SK-N-SH (cell line): ENCODE measurements at regions not wholly inside any gene's neighbourhood (a gene's known extent, or its start where the extent isn't known, plus 50 kb on each side); places are given as distances from the start of the nearest gene placed in this dataset.

Experiments used
- CTCF ChIA-PET: fragments of 300-600, 350-600 bp; formaldehyde crosslinking; extraction: SDS; loops from one replicate; lab custom pipeline; 2021; lab: Yijun Ruan, JAX
- POLR2A ChIA-PET: fragments of 350-600 bp; sonication (Branson Sonifier 250); formaldehyde crosslinking; extraction: SDS; loops from one replicate; lab custom pipeline; 2020; ENCODE audit warnings: antibody characterized with exemption, inconsistent platforms; lab: Yijun Ruan, JAX
- DNase-seq: peaks from one replicate; pipeline ENCODE4 v3.0.0; 2012
- H2AFZ ChIP-seq: fragments of 200-600 bp; sonication (generic); 2 replicates; pipeline ENCODE4 v1.8.1; 2016; ENCODE audit warnings: antibody characterized with exemption, mild to moderate bottlenecking, low read depth
- H3F3A ChIP-seq: fragments of 200-600 bp; sonication (generic); replicated peaks from 2 replicates; pipeline ENCODE3; 2016; ENCODE audit warnings: antibody characterized with exemption, mild to moderate bottlenecking; ENCODE audit not compliant: insufficient read depth
- H3K27ac ChIP-seq, 2 experiments: fragments of 200-500 bp in 1 of 2; fragments of 200-600 bp in 1 of 2; sonication (Bioruptor generic) in 1 of 2; sonication (generic), shearing (Covaris generic) in 1 of 2; 2 replicates each; pipeline versions ENCODE4 v1.5.1 to v1.6.1; 2014 to 2016; ENCODE audit warnings: low read depth in 2 of 2, inconsistent platforms in 1 of 2, low read length in 1 of 2, mild to moderate bottlenecking in 1 of 2, mixed read lengths in 1 of 2
- H3K27me3 ChIP-seq: fragments of 200-600 bp; sonication (generic), shearing (Covaris generic); 2 replicates; pipeline ENCODE4 v1.6.1; 2016; ENCODE audit warnings: mixed run types; ENCODE audit not compliant: insufficient read depth
- H3K36me3 ChIP-seq, 2 experiments: fragments of 200-500 bp in 1 of 2; fragments of 200-600 bp in 1 of 2; sonication (Bioruptor generic) in 1 of 2; sonication (generic) in 1 of 2; replicated peaks in 1 of 2; 2 replicates each; pipeline versions ENCODE3 to v1.5.1; 2014 to 2016; ENCODE audit warnings: low read length in 1 of 2, mild to moderate bottlenecking in 1 of 2; ENCODE audit not compliant: insufficient read depth in 2 of 2, control insufficient read depth in 1 of 2
- H3K4me1 ChIP-seq, 2 experiments: fragments of 200-500 bp in 1 of 2; fragments of 200-600 bp in 1 of 2; sonication (Bioruptor generic) in 1 of 2; sonication (generic), shearing (Covaris generic) in 1 of 2; 2 replicates each; pipeline versions ENCODE4 v1.5.1 to v1.6.1; 2014 to 2016; ENCODE audit warnings: low read depth in 1 of 2, low read length in 1 of 2, mixed run types in 1 of 2; ENCODE audit not compliant: insufficient read depth in 2 of 2, control insufficient read depth in 1 of 2
- H3K4me2 ChIP-seq: fragments of 200-600 bp; sonication (generic), shearing (Covaris generic); 2 replicates; pipeline ENCODE4 v1.6.1; 2017; ENCODE audit warnings: mixed run types
- H3K4me3 ChIP-seq, 2 experiments: fragments of 200-500 bp in 1 of 2; fragments of 200-600 bp in 1 of 2; sonication (Bioruptor generic) in 1 of 2; sonication (generic), shearing (Covaris generic) in 1 of 2; 2 replicates each; pipeline versions ENCODE4 v1.5.1 to v1.8.1; 2014 to 2016; ENCODE audit warnings: low read depth in 2 of 2, inconsistent platforms in 1 of 2, low read length in 1 of 2, mild to moderate bottlenecking in 1 of 2, mixed read lengths in 1 of 2, moderate library complexity in 1 of 2
- H3K79me2 ChIP-seq: fragments of 200-600 bp; sonication (generic); 2 replicates; pipeline ENCODE4 v1.8.1; 2017; ENCODE audit warnings: mild to moderate bottlenecking; ENCODE audit not compliant: insufficient read depth
- H3K9ac ChIP-seq: fragments of 200-600 bp; sonication (generic); 2 replicates; pipeline ENCODE4 v1.6.1; 2017; ENCODE audit warnings: mixed run types
- H3K9me2 ChIP-seq: fragments of 200-600 bp; sonication (generic); 2 replicates; pipeline ENCODE4 v1.6.1; 2017; ENCODE audit warnings: mixed run types
- H3K9me3 ChIP-seq: fragments of 200-600 bp; sonication (generic); 2 replicates; pipeline ENCODE4 v1.6.1; 2017; ENCODE audit warnings: mixed run types, mild to moderate bottlenecking, moderate library complexity
- H4K20me1 ChIP-seq: fragments of 200-600 bp; sonication (generic); 2 replicates; pipeline ENCODE4 v1.6.1; 2017; ENCODE audit warnings: mild to moderate bottlenecking, mixed run types; ENCODE audit not compliant: insufficient read depth
- CHD2 ChIP-seq: fragments of 150-350 bp; IDR thresholded peaks from 2 replicates; pipeline ENCODE4 v1.6.1; 2018; ENCODE audit warnings: low read length; ENCODE audit not compliant: partially characterized antibody
- ELF1 ChIP-seq: IDR thresholded peaks from 2 replicates; pipeline ENCODE4 v1.4.0; 2012
- EZH2phosphoT487 ChIP-seq: fragments of 200-600 bp; sonication (generic); IDR thresholded peaks from 2 replicates; pipeline ENCODE4 v1.6.1; 2017; ENCODE audit warnings: low read depth, mixed run types, mild to moderate bottlenecking, antibody characterized with exemption, moderate library complexity, borderline replicate concordance
- GABPA ChIP-seq: IDR thresholded peaks from 2 replicates; pipeline ENCODE4 v1.4.0; 2012; ENCODE audit warnings: low read depth, mild to moderate bottlenecking
- NFIC ChIP-seq: IDR thresholded peaks from 2 replicates; pipeline ENCODE4 v1.4.0; 2012; ENCODE audit warnings: borderline replicate concordance
- NRF1 ChIP-seq: IDR thresholded peaks from 2 replicates; pipeline ENCODE4 v1.6.1; 2012; ENCODE audit warnings: low read depth, mild to moderate bottlenecking, low read length
- RFX5 ChIP-seq: IDR thresholded peaks from 2 replicates; pipeline ENCODE4 v1.6.1; 2012; ENCODE audit warnings: mild to moderate bottlenecking, improper control_type of control experiment, low read length
- SIN3A ChIP-seq: IDR thresholded peaks from 2 replicates; pipeline ENCODE4 v1.6.1; 2012; ENCODE audit warnings: low read depth, mild to moderate bottlenecking, low read length, moderate library complexity, borderline replicate concordance
- TAF1 ChIP-seq: IDR thresholded peaks from 2 replicates; pipeline ENCODE4 v1.6.1; 2012; ENCODE audit warnings: low read depth, mild to moderate bottlenecking, low read length, moderate library complexity, borderline replicate concordance
- TCF12 ChIP-seq: IDR thresholded peaks from 2 replicates; pipeline ENCODE4 v1.4.0; 2012
- YY1 ChIP-seq: IDR thresholded peaks from 2 replicates; pipeline ENCODE4 v1.4.0; 2012; ENCODE audit warnings: low read depth, mild to moderate bottlenecking
- WGBS: methylation state at CpG from one replicate; pipeline ENCODE4 v1.1.6; 2017; ENCODE audit warnings: low lambda C conversion rate; 5-methylcytosine and 5-hydroxymethylcytosine counted together
- TF ChIP-seq, protein P1 (sequence below): IDR thresholded peaks from 2 replicates; pipeline ENCODE4 v1.6.1; 2012; ENCODE audit warnings: mild to moderate bottlenecking, low read depth, low read length, moderate library complexity
- TF ChIP-seq, protein P2 (sequence below): IDR thresholded peaks from 2 replicates; pipeline ENCODE4 v1.4.0; 2012; ENCODE audit warnings: low read depth, borderline replicate concordance
- TF ChIP-seq, protein P3 (sequence below): fragments of 150-350 bp; IDR thresholded peaks from 2 replicates; pipeline ENCODE4 v1.6.1; 2017; ENCODE audit warnings: antibody characterized with exemption, low read length, low read depth, borderline replicate concordance

GRCh38 chrX:42531441-42531840 is 246.5 kb downstream of the PPP1R2C start:
- Histone ChIP-seq H3K27ac (no peak overlapping the region), H3K27me3 (no peaks in the 10 kb centered on the region), H3K36me3 (no peaks in the 10 kb centered on the region), H3K9me2 (no peaks in the 10 kb centered on the region), H3K4me3 (no peak overlapping the region), H3K9ac (no peak overlapping the region), H3K79me2 (no peaks in the 10 kb centered on the region), H3K4me1 (no peaks in the 10 kb centered on the region), H3K9me3 (no peaks in the 10 kb centered on the region), H3K4me2 (no peak overlapping the region), H2AFZ (no peak overlapping the region), H4K20me1 (no peaks in the 10 kb centered on the region), H3F3A (no peaks in the 10 kb centered on the region)
- 3% methylated on average over 2 of the region's 2 CpGs for WGBS
- TF ChIP-seq ELF1 (no peak), NRF1 (no peak), NFIC (no peak), EZH2phosphoT487 (no peak)
- TF ChIP-seq, protein P1, sequence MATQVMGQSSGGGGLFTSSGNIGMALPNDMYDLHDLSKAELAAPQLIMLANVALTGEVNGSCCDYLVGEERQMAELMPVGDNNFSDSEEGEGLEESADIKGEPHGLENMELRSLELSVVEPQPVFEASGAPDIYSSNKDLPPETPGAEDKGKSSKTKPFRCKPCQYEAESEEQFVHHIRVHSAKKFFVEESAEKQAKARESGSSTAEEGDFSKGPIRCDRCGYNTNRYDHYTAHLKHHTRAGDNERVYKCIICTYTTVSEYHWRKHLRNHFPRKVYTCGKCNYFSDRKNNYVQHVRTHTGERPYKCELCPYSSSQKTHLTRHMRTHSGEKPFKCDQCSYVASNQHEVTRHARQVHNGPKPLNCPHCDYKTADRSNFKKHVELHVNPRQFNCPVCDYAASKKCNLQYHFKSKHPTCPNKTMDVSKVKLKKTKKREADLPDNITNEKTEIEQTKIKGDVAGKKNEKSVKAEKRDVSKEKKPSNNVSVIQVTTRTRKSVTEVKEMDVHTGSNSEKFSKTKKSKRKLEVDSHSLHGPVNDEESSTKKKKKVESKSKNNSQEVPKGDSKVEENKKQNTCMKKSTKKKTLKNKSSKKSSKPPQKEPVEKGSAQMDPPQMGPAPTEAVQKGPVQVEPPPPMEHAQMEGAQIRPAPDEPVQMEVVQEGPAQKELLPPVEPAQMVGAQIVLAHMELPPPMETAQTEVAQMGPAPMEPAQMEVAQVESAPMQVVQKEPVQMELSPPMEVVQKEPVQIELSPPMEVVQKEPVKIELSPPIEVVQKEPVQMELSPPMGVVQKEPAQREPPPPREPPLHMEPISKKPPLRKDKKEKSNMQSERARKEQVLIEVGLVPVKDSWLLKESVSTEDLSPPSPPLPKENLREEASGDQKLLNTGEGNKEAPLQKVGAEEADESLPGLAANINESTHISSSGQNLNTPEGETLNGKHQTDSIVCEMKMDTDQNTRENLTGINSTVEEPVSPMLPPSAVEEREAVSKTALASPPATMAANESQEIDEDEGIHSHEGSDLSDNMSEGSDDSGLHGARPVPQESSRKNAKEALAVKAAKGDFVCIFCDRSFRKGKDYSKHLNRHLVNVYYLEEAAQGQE, result no peak
- no peak for DNase-seq
- ChIA-PET CTCF (interaction anchor here (1.2 kb wide), 1 partner anchor 17 kb away, joined by 5 read pairs; no protein-coding TSS in a partner anchor), POLR2A (no interaction called here)

GRCh38 chrX:42530027-42530426 is 247.9 kb downstream of the PPP1R2C start:
- POLR2A ChIA-PET, result no interaction called here
- H3K4me1 ChIP-seq, result no peaks in the 10 kb centered on the region
- H3F3A ChIP-seq, result no peaks in the 10 kb centered on the region
- no peak overlapping the region for H3K27ac ChIP-seq
- H3K9ac ChIP-seq, result no peak overlapping the region
- H3K27me3 ChIP-seq, result no peaks in the 10 kb centered on the region
- no peaks in the 10 kb centered on the region for H3K9me3 ChIP-seq
- H2AFZ ChIP-seq, result no peak overlapping the region
- no peaks in the 10 kb centered on the region for H3K79me2 ChIP-seq
- TF ChIP-seq CHD2 (no peak), SIN3A (no peak), NRF1 (no peak), GABPA (no peak), TCF12 (no peak), YY1 (no peak), RFX5 (no peak), TAF1 (no peak)
- TF ChIP-seq, protein P2, sequence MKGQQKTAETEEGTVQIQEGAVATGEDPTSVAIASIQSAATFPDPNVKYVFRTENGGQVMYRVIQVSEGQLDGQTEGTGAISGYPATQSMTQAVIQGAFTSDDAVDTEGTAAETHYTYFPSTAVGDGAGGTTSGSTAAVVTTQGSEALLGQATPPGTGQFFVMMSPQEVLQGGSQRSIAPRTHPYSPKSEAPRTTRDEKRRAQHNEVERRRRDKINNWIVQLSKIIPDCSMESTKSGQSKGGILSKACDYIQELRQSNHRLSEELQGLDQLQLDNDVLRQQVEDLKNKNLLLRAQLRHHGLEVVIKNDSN, result no peak
- TF ChIP-seq, protein P3, sequence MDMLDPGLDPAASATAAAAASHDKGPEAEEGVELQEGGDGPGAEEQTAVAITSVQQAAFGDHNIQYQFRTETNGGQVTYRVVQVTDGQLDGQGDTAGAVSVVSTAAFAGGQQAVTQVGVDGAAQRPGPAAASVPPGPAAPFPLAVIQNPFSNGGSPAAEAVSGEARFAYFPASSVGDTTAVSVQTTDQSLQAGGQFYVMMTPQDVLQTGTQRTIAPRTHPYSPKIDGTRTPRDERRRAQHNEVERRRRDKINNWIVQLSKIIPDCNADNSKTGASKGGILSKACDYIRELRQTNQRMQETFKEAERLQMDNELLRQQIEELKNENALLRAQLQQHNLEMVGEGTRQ, result no peak
- 20% methylated on average over 1 of the region's 1 CpG for WGBS
- no peak overlapping the region for H3K4me3 ChIP-seq
- H3K36me3 ChIP-seq, result no peaks in the 10 kb centered on the region
- no peaks in the 10 kb centered on the region for H3K9me2 ChIP-seq
- CTCF ChIA-PET, result no interaction called here
- H4K20me1 ChIP-seq, result no peaks in the 10 kb centered on the region
- no peak overlapping the region for H3K4me2 ChIP-seq
- no peak for DNase-seq
